ENCODE measurements at regions not wholly inside any gene's neighbourhood (a gene's known extent, or its start where the extent isn't known, plus 50 kb on each side); places are given as distances from the start of the nearest gene placed in this dataset.
"Not testable (repeated sequence)": the region's sequence is repeated elsewhere in the genome, so short reads cannot be mapped to it uniquely, and the experiment has no call there.

GRCh38 chrX:46327566-46328115 is 217.6 kb downstream of the ZNF674 start:
- H3K9me3 Mint-ChIP-seq, result no peaks in the 10 kb centered on the region

GRCh38 chrX:46326161-46326560 is 219.1 kb downstream of the ZNF674 start:
- no peaks in the 10 kb centered on the region for H3K36me3 Mint-ChIP-seq (ENCODE audit: low read depth)
- no peak for DNase-seq
- peaks cover 27% of the 10 kb centered on the region for H3K4me1 Mint-ChIP-seq (ENCODE audit: low read depth)
- no peak overlapping the region for H3K27ac Mint-ChIP-seq
- H3K27me3 Mint-ChIP-seq (ENCODE audit: insufficient read depth), result peaks cover 2% of the 10 kb centered on the region; the same call in 1 of the 2 replicates
- H3K4me3 Mint-ChIP-seq, result no peak overlapping the region
- no peak for TF ChIP-seq CTCF (IDR thresholded peaks at IDR 0.05)
- H3K9me3 Mint-ChIP-seq, result no peaks in the 10 kb centered on the region

More at GRCh38 chrX:46327566-46328115, 217.6 kb downstream of the ZNF674 start:
- Mint-ChIP-seq H3K27me3 (ENCODE audit: insufficient read depth) (peaks cover 2% of the 10 kb centered on the region; the same call in 1 of the 2 replicates), H3K4me1 (ENCODE audit: low read depth) (peaks cover 27% of the 10 kb centered on the region), H3K27ac (no peak overlapping the region; the same call in 1 of the 2 replicates), H3K36me3 (ENCODE audit: low read depth) (no peaks in the 10 kb centered on the region), H3K4me3 (no peak overlapping the region)
- no peak for TF ChIP-seq CTCF (IDR thresholded peaks at IDR 0.05)
- DNase-seq, result no peak

GRCh38 chrX:46325312-46325877 is 219.8 kb downstream of the ZNF674 start:
- Mint-ChIP-seq H3K4me3 (no peak overlapping the region), H3K4me1 (ENCODE audit: low read depth) (peaks cover 27% of the 10 kb centered on the region), H3K27me3 (ENCODE audit: insufficient read depth) (peaks cover 1% of the 10 kb centered on the region; the same call in 1 of the 2 replicates), H3K9me3 (no peaks in the 10 kb centered on the region), H3K27ac (no peak overlapping the region), H3K36me3 (ENCODE audit: low read depth) (no peaks in the 10 kb centered on the region)
- DNase-seq, result peak; percentile 36
- TF ChIP-seq CTCF (IDR thresholded peaks at IDR 0.05), result no peak

DNA sequence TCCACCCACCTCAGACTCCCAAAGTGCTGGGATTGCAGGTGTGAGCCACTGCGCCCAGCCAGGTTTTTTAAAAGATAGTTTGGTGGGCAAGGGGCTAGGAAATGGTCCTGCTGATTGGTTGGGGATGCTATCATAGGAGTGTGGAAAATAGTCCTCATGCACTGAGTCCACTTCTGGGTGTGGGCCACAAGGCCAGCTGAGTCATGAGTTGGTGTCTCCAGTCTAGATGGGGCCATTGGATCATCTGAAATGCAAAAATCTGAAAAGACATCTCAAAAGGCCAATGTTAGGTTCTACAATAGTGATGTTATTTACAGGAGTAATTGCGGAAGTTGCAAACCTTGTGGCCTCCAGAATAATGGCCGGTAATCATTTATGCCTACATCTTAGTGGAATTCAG is 221.1 kb downstream of the ZNF674 start:
- no peak for TF ChIP-seq CTCF (IDR thresholded peaks at IDR 0.05)
- Mint-ChIP-seq H3K27me3 (ENCODE audit: insufficient read depth) (peaks cover 1% of the 10 kb centered on the region; the same call in 1 of the 2 replicates), H3K36me3 (ENCODE audit: low read depth) (no peaks in the 10 kb centered on the region), H3K27ac (no peak overlapping the region), H3K4me1 (ENCODE audit: low read depth) (peaks cover 27% of the 10 kb centered on the region), H3K4me3 (no peak overlapping the region), H3K9me3 (no peaks in the 10 kb centered on the region)
- no peak for DNase-seq

DNA sequence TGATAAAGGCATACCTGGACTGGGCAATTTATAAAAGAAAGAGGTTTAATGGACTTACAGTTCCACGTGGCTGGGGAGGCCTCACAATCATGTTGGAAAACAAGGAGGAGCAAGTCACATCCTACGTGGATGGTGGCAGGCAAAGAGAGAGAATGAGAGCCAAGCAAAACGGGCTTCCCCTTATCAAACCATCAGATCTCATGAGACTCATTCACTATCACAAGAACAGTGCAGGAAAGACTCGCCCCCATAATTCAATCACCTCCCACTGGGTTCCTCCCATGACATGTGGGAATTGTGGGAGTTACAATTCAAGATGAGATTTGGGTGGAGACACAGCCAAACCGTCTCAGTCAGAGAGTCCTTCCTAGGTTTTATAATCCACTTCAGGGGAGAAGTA is 222.3 kb downstream of the ZNF674 start:
- not testable (repeated sequence) for H3K9me3 Mint-ChIP-seq; H3K27ac Mint-ChIP-seq; H3K27me3 Mint-ChIP-seq (ENCODE audit: insufficient read depth); H3K36me3 Mint-ChIP-seq (ENCODE audit: low read depth); DNase-seq; H3K4me3 Mint-ChIP-seq
- peaks cover 27% of the 10 kb centered on the region for H3K4me1 Mint-ChIP-seq (ENCODE audit: low read depth)

- H3K4me3 Mint-ChIP-seq, result no peak overlapping the region
- no peak for DNase-seq
- no peaks in the 10 kb centered on the region for H3K36me3 Mint-ChIP-seq (ENCODE audit: low read depth)
- no peak overlapping the region for H3K27ac Mint-ChIP-seq
- no peaks in the 10 kb centered on the region for H3K9me3 Mint-ChIP-seq
- peaks cover 19% of the 10 kb centered on the region for H3K4me1 Mint-ChIP-seq (ENCODE audit: low read depth)
- H3K27me3 Mint-ChIP-seq (ENCODE audit: insufficient read depth), result peaks cover 4% of the 10 kb centered on the region; the same call in 1 of the 2 replicates
- TF ChIP-seq CTCF (IDR thresholded peaks at IDR 0.05), result no peak
Observed at GRCh38 chrX:46321676-46322075, 223.5 kb downstream of the ZNF674 start.

Data from HFFc6 (cell line).